SK-N-SH (cell line): ENCODE measurements at regions not wholly inside any gene's neighbourhood (a gene's known extent, or its start where the extent isn't known, plus 50 kb on each side); places are given as distances from the start of the nearest gene placed in this dataset.

ENCODE experiments used
- CTCF ChIA-PET: fragments of 300-600, 350-600 bp; formaldehyde crosslinking; extraction: SDS; loops from one replicate; lab custom pipeline; 2021; lab: Yijun Ruan, JAX
- POLR2A ChIA-PET: fragments of 350-600 bp; sonication (Branson Sonifier 250); formaldehyde crosslinking; extraction: SDS; loops from one replicate; lab custom pipeline; 2020; ENCODE audit warnings: antibody characterized with exemption, inconsistent platforms; lab: Yijun Ruan, JAX
- DNase-seq: peaks from one replicate; pipeline ENCODE4 v3.0.0; 2012
- H2AFZ ChIP-seq: fragments of 200-600 bp; sonication (generic); 2 replicates; pipeline ENCODE4 v1.8.1; 2016; ENCODE audit warnings: antibody characterized with exemption, mild to moderate bottlenecking, low read depth
- H3F3A ChIP-seq: fragments of 200-600 bp; sonication (generic); replicated peaks from 2 replicates; pipeline ENCODE3; 2016; ENCODE audit warnings: antibody characterized with exemption, mild to moderate bottlenecking; ENCODE audit not compliant: insufficient read depth
- H3K27ac ChIP-seq, 2 experiments: fragments of 200-500 bp in 1 of 2; fragments of 200-600 bp in 1 of 2; sonication (Bioruptor generic) in 1 of 2; sonication (generic), shearing (Covaris generic) in 1 of 2; 2 replicates each; pipeline versions ENCODE4 v1.5.1 to v1.6.1; 2014 to 2016; ENCODE audit warnings: low read depth in 2 of 2, inconsistent platforms in 1 of 2, low read length in 1 of 2, mild to moderate bottlenecking in 1 of 2, mixed read lengths in 1 of 2
- H3K27me3 ChIP-seq: fragments of 200-600 bp; sonication (generic), shearing (Covaris generic); 2 replicates; pipeline ENCODE4 v1.6.1; 2016; ENCODE audit warnings: mixed run types; ENCODE audit not compliant: insufficient read depth
- H3K36me3 ChIP-seq, 2 experiments: fragments of 200-500 bp in 1 of 2; fragments of 200-600 bp in 1 of 2; sonication (Bioruptor generic) in 1 of 2; sonication (generic) in 1 of 2; replicated peaks in 1 of 2; 2 replicates each; pipeline versions ENCODE3 to v1.5.1; 2014 to 2016; ENCODE audit warnings: low read length in 1 of 2, mild to moderate bottlenecking in 1 of 2; ENCODE audit not compliant: insufficient read depth in 2 of 2, control insufficient read depth in 1 of 2
- H3K4me1 ChIP-seq, 2 experiments: fragments of 200-500 bp in 1 of 2; fragments of 200-600 bp in 1 of 2; sonication (Bioruptor generic) in 1 of 2; sonication (generic), shearing (Covaris generic) in 1 of 2; 2 replicates each; pipeline versions ENCODE4 v1.5.1 to v1.6.1; 2014 to 2016; ENCODE audit warnings: low read depth in 1 of 2, low read length in 1 of 2, mixed run types in 1 of 2; ENCODE audit not compliant: insufficient read depth in 2 of 2, control insufficient read depth in 1 of 2
- H3K4me2 ChIP-seq: fragments of 200-600 bp; sonication (generic), shearing (Covaris generic); 2 replicates; pipeline ENCODE4 v1.6.1; 2017; ENCODE audit warnings: mixed run types
- H3K4me3 ChIP-seq, 2 experiments: fragments of 200-500 bp in 1 of 2; fragments of 200-600 bp in 1 of 2; sonication (Bioruptor generic) in 1 of 2; sonication (generic), shearing (Covaris generic) in 1 of 2; 2 replicates each; pipeline versions ENCODE4 v1.5.1 to v1.8.1; 2014 to 2016; ENCODE audit warnings: low read depth in 2 of 2, inconsistent platforms in 1 of 2, low read length in 1 of 2, mild to moderate bottlenecking in 1 of 2, mixed read lengths in 1 of 2, moderate library complexity in 1 of 2
- H3K79me2 ChIP-seq: fragments of 200-600 bp; sonication (generic); 2 replicates; pipeline ENCODE4 v1.8.1; 2017; ENCODE audit warnings: mild to moderate bottlenecking; ENCODE audit not compliant: insufficient read depth
- H3K9ac ChIP-seq: fragments of 200-600 bp; sonication (generic); 2 replicates; pipeline ENCODE4 v1.6.1; 2017; ENCODE audit warnings: mixed run types
- H3K9me2 ChIP-seq: fragments of 200-600 bp; sonication (generic); 2 replicates; pipeline ENCODE4 v1.6.1; 2017; ENCODE audit warnings: mixed run types
- H3K9me3 ChIP-seq: fragments of 200-600 bp; sonication (generic); 2 replicates; pipeline ENCODE4 v1.6.1; 2017; ENCODE audit warnings: mixed run types, mild to moderate bottlenecking, moderate library complexity
- H4K20me1 ChIP-seq: fragments of 200-600 bp; sonication (generic); 2 replicates; pipeline ENCODE4 v1.6.1; 2017; ENCODE audit warnings: mild to moderate bottlenecking, mixed run types; ENCODE audit not compliant: insufficient read depth
- CHD2 ChIP-seq: fragments of 150-350 bp; IDR thresholded peaks from 2 replicates; pipeline ENCODE4 v1.6.1; 2018; ENCODE audit warnings: low read length; ENCODE audit not compliant: partially characterized antibody
- ELF1 ChIP-seq: IDR thresholded peaks from 2 replicates; pipeline ENCODE4 v1.4.0; 2012
- EZH2phosphoT487 ChIP-seq: fragments of 200-600 bp; sonication (generic); IDR thresholded peaks from 2 replicates; pipeline ENCODE4 v1.6.1; 2017; ENCODE audit warnings: low read depth, mixed run types, mild to moderate bottlenecking, antibody characterized with exemption, moderate library complexity, borderline replicate concordance
- FOSL2 ChIP-seq: IDR thresholded peaks from 2 replicates; pipeline ENCODE4 v1.4.0; 2012; ENCODE audit warnings: low read depth, mild to moderate bottlenecking, moderate library complexity, borderline replicate concordance
- FOXJ3 ChIP-seq: sonication (generic); formaldehyde crosslinking; IDR thresholded peaks from 2 replicates; pipeline ENCODE4 v1.5.1; 2020; ENCODE audit warnings: mild to moderate bottlenecking, missing genetic modification reagents
- FOXM1 ChIP-seq: IDR thresholded peaks from 2 replicates; pipeline ENCODE4 v1.4.0; 2012; ENCODE audit warnings: low read depth, mild to moderate bottlenecking
- GABPA ChIP-seq: IDR thresholded peaks from 2 replicates; pipeline ENCODE4 v1.4.0; 2012; ENCODE audit warnings: low read depth, mild to moderate bottlenecking
- JUND ChIP-seq: IDR thresholded peaks from 2 replicates; pipeline ENCODE4 v1.4.0; 2012
- MXI1 ChIP-seq: IDR thresholded peaks from 2 replicates; pipeline ENCODE4 v1.6.1; 2012; ENCODE audit warnings: mild to moderate bottlenecking, low read depth, low read length, improper control_type of control experiment
- NFIC ChIP-seq: IDR thresholded peaks from 2 replicates; pipeline ENCODE4 v1.4.0; 2012; ENCODE audit warnings: borderline replicate concordance
- NRF1 ChIP-seq: IDR thresholded peaks from 2 replicates; pipeline ENCODE4 v1.6.1; 2012; ENCODE audit warnings: low read depth, mild to moderate bottlenecking, low read length
- POLR2AphosphoS5 ChIP-seq: IDR thresholded peaks from 2 replicates; pipeline ENCODE4 v1.6.1; 2012; ENCODE audit warnings: low read depth, low read length
- SIN3A ChIP-seq: IDR thresholded peaks from 2 replicates; pipeline ENCODE4 v1.6.1; 2012; ENCODE audit warnings: low read depth, mild to moderate bottlenecking, low read length, moderate library complexity, borderline replicate concordance
- TCF12 ChIP-seq: IDR thresholded peaks from 2 replicates; pipeline ENCODE4 v1.4.0; 2012
- YY1 ChIP-seq: IDR thresholded peaks from 2 replicates; pipeline ENCODE4 v1.4.0; 2012; ENCODE audit warnings: low read depth, mild to moderate bottlenecking
- WGBS: methylation state at CpG from one replicate; pipeline ENCODE4 v1.1.6; 2017; ENCODE audit warnings: low lambda C conversion rate; 5-methylcytosine and 5-hydroxymethylcytosine counted together
- TF ChIP-seq, protein P1 (sequence below): IDR thresholded peaks from 2 replicates; pipeline ENCODE4 v1.4.0; 2012; ENCODE audit warnings: low read depth, borderline replicate concordance
- TF ChIP-seq, protein P2 (sequence below): fragments of 150-350 bp; IDR thresholded peaks from 2 replicates; pipeline ENCODE4 v1.6.1; 2017; ENCODE audit warnings: antibody characterized with exemption, low read length, low read depth, borderline replicate concordance
- TF ChIP-seq, protein P3 (sequence below): IDR thresholded peaks from 2 replicates; pipeline ENCODE4; 2012
- TF ChIP-seq, protein P4 (sequence below): fragments of 150-350 bp; IDR thresholded peaks from 2 replicates; pipeline ENCODE4 v1.6.1; 2016; ENCODE audit warnings: mild to moderate bottlenecking, low read depth, low read length

DNA sequence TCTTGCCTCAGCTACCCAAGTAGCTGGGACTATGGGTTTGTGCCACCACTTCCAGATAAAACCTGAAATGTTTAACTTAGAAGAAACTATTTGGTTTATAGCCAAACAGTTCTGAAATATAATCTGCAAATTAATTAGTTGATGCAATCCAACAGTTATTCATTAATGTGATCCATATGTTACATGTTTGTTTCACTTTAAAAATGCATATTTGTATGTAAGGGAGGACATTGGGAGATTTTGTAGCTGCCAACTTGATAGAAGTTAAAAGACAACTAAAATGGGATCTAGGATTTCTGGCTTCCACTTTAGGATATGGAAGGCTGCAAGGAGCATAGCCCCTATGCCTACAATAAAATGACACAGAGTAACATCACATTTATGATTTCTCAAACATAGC lies 532.5 kb upstream of the SLC10A2 start:
- TF ChIP-seq, protein P1, sequence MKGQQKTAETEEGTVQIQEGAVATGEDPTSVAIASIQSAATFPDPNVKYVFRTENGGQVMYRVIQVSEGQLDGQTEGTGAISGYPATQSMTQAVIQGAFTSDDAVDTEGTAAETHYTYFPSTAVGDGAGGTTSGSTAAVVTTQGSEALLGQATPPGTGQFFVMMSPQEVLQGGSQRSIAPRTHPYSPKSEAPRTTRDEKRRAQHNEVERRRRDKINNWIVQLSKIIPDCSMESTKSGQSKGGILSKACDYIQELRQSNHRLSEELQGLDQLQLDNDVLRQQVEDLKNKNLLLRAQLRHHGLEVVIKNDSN = no peak
- TF ChIP-seq, protein P2, sequence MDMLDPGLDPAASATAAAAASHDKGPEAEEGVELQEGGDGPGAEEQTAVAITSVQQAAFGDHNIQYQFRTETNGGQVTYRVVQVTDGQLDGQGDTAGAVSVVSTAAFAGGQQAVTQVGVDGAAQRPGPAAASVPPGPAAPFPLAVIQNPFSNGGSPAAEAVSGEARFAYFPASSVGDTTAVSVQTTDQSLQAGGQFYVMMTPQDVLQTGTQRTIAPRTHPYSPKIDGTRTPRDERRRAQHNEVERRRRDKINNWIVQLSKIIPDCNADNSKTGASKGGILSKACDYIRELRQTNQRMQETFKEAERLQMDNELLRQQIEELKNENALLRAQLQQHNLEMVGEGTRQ = no peak
- no peak for TF ChIP-seq JUND
- TF ChIP-seq EZH2phosphoT487 = no peak
- TF ChIP-seq YY1 = no peak
- no peak for TF ChIP-seq POLR2AphosphoS5
- no peak for TF ChIP-seq NRF1
- H3F3A ChIP-seq = no peaks in the 10 kb centered on the region
- no peak overlapping the region for H2AFZ ChIP-seq
- no peak overlapping the region for H3K4me3 ChIP-seq
- no peaks in the 10 kb centered on the region for H3K9me3 ChIP-seq
- ChIA-PET CTCF (interaction anchor here (0.9 kb wide), 1 partner anchor 11 kb away, joined by 4 read pairs; no protein-coding TSS in a partner anchor), POLR2A (no interaction called here)
- no peaks in the 10 kb centered on the region for H3K79me2 ChIP-seq
- no peaks in the 10 kb centered on the region for H3K36me3 ChIP-seq
- H3K9me2 ChIP-seq = no peaks in the 10 kb centered on the region
- no peak overlapping the region for H3K4me2 ChIP-seq
- H4K20me1 ChIP-seq = no peaks in the 10 kb centered on the region
- H3K27ac ChIP-seq = no peak overlapping the region
- no peaks in the 10 kb centered on the region for H3K4me1 ChIP-seq
- DNase-seq = no peak
- H3K27me3 ChIP-seq = no peaks in the 10 kb centered on the region
- no peak overlapping the region for H3K9ac ChIP-seq

DNA sequence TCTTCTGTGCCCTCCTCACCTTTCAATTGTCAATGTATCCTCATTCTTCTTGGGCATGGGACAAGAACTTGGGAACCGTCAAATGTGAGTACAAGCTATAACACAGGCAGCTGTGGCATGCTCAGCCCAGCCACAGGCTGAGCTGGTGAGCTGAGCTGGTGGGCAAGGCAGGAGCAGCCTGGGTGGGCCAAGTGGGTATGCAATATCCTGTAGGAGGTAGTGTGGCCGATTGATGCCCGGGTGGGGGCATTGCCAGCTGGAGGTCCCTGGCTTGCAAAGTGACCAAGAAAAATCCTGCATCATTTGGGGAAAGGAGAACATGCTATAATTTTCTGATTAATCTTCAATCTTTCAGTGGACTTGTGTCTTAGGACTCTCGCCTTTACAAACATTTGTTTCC lies 507.2 kb upstream of the SLC10A2 start:
- TF ChIP-seq NRF1 = no peak
- TF ChIP-seq, protein P1 = no peak
- TF ChIP-seq CHD2 = no peak
- TF ChIP-seq EZH2phosphoT487 = no peak
- TF ChIP-seq TCF12 = no peak
- no peak for TF ChIP-seq SIN3A
- TF ChIP-seq GABPA = no peak
- TF ChIP-seq FOXM1 = no peak
- TF ChIP-seq ELF1 = no peak
- TF ChIP-seq, protein P2 = no peak
- TF ChIP-seq, protein P3, sequence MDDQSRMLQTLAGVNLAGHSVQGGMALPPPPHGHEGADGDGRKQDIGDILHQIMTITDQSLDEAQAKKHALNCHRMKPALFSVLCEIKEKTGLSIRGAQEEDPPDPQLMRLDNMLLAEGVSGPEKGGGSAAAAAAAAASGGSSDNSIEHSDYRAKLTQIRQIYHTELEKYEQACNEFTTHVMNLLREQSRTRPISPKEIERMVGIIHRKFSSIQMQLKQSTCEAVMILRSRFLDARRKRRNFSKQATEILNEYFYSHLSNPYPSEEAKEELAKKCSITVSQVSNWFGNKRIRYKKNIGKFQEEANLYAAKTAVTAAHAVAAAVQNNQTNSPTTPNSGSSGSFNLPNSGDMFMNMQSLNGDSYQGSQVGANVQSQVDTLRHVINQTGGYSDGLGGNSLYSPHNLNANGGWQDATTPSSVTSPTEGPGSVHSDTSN = no peak
- TF ChIP-seq FOSL2 = no peak
- TF ChIP-seq JUND = no peak
- no peak for TF ChIP-seq MXI1
- no peak for TF ChIP-seq FOXJ3 (CRISPR knock-in tag)
- no peak for TF ChIP-seq NFIC
- TF ChIP-seq, protein P4, sequence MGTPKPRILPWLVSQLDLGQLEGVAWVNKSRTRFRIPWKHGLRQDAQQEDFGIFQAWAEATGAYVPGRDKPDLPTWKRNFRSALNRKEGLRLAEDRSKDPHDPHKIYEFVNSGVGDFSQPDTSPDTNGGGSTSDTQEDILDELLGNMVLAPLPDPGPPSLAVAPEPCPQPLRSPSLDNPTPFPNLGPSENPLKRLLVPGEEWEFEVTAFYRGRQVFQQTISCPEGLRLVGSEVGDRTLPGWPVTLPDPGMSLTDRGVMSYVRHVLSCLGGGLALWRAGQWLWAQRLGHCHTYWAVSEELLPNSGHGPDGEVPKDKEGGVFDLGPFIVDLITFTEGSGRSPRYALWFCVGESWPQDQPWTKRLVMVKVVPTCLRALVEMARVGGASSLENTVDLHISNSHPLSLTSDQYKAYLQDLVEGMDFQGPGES = no peak
- DNase-seq = no peak
- no peak overlapping the region for H3K9ac ChIP-seq
- no peaks in the 10 kb centered on the region for H3K79me2 ChIP-seq
- H3K4me3 ChIP-seq = no peak overlapping the region
- H3K27ac ChIP-seq = no peak overlapping the region
- H3K9me2 ChIP-seq = no peaks in the 10 kb centered on the region
- H3K27me3 ChIP-seq = no peaks in the 10 kb centered on the region
- H3K36me3 ChIP-seq = no peaks in the 10 kb centered on the region
- ChIA-PET CTCF (interaction anchor here (1.1 kb wide), 1 partner anchor 33 kb away, joined by 4 read pairs; no protein-coding TSS in a partner anchor), POLR2A (no interaction called here)
- WGBS = 56% methylated on average over 4 of the region's 4 CpGs
- H3F3A ChIP-seq = no peaks in the 10 kb centered on the region
- no peaks in the 10 kb centered on the region for H4K20me1 ChIP-seq
- H3K4me2 ChIP-seq = no peak overlapping the region
- no peaks in the 10 kb centered on the region for H3K4me1 ChIP-seq
- H2AFZ ChIP-seq = no peak overlapping the region
- peaks cover 8% of the 10 kb centered on the region for H3K9me3 ChIP-seq
